Hematopoietic multipotent progenitor cell treated with erythropoietin and hydrocortisone succinate and interleukin-3 and kit ligand, for 4 days (in vitro differentiated cells): ENCODE measurements at regions not wholly inside any gene's neighbourhood (a gene's known extent, or its start where the extent isn't known, plus 50 kb on each side); places are given as distances from the start of the nearest gene placed in this dataset.
"Not testable (repeated sequence)": the region's sequence is repeated elsewhere in the genome, so short reads cannot be mapped to it uniquely, and the experiment has no call there.

ENCODE experiments used
- DNase-seq: peaks from one replicate; pipeline ENCODE4 v3.0.0-alpha.2; 2015

DNA sequence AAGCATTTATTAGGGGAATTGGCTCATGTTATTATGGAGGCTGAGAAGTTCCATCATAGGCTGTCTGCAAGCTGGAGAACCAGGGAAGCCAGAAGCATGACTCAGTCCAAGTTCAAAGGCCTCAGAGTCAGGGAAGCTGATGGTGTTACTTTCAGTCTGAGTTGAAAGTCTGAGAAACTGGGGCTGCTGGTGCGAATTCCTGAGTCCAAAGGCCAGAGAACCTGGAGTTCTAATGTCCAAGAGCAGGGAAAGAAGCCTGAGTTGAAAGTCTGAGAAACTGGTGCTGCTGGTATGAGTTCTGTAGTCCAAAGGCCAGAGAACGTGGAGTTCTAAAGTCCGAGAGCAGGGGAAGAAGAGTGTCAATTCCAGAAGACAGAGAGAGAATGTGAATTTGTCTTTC, 641.1 kb downstream of the ISL1 start:
- no peak for DNase-seq

DNA sequence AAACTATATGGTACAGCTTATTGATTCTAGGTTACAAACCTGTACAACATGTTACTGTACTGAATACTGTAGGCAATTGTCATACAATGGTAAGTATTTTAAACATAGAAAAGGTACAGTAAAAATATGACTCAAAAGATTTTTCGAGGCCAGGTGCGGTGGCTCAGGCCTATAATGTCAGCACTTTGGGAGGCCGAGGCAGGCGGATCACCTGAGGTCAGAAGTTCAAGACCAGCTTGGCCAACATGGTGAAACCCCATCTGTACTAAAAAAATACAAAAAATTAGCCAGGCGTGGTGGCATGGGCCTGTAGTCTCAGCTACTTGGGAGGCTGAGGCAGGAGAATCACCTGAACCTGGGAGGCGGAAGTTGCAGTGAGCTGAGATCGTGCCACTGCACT, 646.6 kb downstream of the ISL1 start:
- not testable (repeated sequence) for DNase-seq

DNA sequence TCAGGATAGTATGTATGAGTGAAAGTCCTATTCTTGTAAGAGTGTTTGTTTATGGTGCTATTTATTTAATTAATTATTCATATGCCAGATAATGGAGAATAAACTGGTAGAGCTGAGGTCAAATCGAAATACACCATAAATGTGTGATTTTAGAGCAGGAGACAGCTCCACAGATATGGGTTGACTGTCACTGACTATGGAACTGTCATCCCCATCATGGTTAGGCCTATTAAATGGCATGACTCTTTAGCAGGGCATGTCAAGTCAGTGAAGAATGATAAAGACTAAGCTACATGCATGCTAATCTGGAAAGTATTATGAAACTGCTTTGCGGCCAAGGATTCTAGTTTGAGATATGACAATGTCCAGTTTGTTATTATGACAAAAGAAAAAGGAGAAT, 658.6 kb downstream of the ISL1 start:
- no peak for DNase-seq

DNA sequence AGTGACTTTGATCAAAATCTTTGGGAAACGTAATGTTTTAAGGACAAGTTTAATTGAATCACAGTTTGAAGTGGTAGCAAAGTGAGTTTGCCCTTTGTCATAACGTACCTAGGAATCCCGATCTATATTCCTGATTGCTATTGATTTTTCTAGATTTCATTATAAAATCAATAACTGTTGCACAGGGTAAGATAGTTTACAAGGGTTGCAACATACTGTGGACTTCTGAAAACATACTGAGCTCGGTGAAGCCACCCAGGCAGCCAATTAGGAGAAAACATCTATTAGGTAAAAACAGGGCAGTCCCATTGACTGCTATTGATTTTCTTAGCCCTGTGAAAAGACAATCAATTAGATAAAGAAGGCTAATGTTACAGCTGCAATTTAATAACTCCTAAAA, 659.9 kb downstream of the ISL1 start:
- DNase-seq, result no peak

DNA sequence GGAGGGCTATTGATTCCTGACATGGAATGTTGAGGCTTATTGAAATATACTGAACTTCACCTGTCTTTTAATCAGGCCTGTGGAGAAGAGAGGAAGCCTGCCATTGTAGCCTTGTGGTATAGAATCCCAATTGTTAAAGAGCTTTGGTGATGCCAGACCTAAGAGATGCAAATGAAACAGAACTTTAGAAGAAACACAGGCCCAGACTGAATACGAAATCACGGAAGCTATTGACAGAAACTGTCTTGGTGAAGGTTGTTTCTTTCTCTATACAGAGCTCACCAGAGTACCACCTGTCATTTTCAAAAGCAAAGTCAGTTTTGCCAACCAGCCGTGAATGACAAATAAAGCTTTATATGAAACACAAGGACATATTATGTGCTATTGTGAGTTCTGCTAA, 660.3 kb downstream of the ISL1 start:
- no peak for DNase-seq

DNA sequence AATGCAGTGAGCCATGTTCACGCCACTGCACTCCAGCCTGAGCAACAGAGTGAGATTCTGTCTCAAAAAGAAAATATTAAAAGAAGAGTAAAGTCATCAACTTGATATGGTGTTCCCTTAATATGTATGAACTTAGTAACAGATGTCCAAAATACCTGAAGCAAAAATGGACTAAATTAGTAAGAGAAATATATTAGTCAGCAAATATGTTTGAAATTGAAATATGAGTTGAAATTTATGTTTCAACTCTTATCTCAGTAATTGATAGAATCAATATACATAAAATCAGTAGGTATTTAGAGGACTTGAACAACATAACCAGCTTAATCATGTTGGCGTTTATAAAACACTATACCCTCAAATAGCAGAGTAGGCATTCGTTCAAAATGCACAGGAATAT, 668.5 kb downstream of the ISL1 start:
- DNase-seq, result no peak

DNA sequence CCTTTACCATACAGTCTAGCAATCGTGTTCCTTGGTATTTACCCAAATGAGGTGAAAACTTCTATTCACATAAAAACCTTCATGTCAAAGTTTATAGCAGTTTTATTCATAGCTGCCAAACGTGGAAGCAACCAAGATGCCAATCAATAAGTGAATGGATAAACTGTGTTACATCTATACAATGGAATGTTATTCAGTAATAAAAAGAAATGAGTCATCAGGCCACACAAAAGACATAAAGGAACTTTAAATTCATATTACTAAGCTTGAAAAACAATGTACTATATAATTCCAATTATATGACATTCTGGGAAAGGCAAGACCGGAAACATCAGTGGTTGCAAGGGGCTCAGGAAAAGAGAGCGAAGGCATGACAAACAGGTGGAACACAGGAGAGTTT, 679.9 kb downstream of the ISL1 start:
- no peak for DNase-seq

DNA sequence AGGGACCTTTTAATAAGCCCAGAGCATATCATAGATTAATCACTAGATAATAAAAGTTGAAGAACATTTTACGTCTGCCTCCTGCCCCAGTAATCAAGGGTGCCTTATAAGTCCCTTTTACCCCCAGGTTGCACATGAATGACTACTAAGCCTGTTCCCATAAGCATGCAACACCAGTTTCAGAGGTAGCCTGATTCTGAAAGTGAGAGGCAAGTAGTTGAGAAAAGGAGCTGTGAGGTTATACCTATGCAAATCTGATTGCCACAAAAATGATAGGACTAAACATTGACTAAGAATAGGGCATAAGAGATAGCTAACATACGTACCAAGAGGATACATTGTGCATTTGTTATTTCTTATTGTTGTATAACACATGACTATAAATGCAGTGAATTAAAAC, 681.9 kb downstream of the ISL1 start:
- DNase-seq, result no peak

DNA sequence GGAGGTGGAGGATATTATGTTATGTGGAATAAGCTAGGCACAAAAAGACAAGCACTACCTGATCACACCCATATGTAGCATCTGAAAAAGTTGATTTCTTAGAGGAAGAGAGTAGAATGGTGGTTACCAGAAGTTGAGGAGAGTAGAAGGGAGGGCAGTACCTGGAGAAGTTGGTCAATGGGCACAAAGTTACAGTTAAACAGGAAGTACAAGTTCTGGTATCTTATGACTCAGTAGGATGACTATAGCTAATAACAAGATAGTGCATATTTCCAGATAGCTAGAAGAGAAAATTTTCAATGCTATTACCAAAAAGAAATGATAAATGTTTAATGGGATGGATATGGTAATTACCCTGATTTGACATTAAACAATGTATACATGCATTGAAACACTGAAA, 686.7 kb downstream of the ISL1 start:
- no peak for DNase-seq

DNA sequence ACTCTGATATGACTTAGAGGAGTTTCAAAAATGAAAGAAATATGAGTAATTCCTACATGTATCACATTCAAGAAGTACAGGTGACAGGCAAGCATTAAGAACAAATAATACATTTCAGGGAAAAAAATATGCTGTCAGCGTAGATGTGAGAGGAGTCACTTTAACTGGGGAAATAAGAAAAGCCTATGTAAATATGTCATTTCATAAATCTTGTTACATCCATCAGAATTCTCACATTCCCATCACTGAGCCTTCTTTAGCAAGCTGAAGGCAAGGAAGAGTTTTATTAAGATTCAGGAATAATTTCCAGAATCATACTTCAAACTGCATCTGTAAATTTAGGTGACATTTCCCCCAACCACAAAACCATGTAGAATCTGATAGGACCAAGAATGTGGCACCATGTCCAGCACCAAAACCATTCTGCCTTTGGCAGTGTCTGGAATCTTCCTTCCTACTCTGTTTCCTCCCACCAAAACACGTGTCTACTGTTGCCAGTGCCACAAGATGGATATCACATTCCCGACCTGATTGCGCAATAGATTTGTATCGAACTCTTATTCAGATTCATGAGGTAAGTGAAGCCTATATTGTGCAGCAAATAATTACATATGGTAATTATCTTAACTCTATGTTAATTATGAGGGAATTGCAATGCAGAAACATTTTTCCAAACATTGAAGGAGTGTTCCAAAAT, 690.9 kb downstream of the ISL1 start:
- DNase-seq, result no peak

DNA sequence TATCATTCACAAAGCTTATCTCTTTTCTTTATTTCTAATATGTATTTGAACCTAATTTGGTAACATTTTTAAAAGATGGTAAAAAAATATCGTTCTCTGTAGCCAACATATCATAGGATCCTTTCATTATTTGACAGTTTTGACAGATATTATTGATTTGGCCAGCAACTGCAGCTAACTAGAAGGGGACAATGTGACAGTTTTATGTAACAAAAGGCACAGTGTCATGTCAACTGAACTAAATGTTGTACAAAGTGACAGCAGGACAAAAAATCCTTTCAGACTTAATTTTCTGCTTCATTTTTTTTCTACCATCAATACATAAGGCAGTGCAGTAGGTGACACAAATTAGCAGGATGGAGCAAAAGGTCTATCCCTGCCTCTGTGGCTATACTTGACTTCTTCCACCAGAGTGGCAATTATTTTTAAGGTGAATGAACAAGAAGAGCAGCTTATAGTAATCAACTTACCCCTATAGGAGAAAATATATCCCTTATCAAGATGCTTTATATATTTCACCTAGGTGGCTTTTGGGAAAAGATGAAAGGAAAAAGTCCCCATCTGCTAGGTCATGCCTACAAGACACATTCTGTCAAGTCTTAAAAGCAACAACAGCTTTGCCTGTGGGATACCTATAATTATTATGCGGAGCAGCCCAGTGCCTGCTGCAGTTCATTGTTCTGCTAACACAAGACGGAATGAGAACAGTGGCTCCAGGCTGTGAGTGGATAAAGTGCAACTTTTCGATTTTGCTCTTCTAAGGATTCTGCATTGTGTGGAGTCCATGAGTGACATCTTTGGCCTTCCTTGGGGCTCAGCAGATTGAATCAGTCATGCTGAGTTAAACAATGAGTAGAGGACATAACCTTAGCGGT, 694.9 kb downstream of the ISL1 start:
- DNase-seq, result no peak

DNA sequence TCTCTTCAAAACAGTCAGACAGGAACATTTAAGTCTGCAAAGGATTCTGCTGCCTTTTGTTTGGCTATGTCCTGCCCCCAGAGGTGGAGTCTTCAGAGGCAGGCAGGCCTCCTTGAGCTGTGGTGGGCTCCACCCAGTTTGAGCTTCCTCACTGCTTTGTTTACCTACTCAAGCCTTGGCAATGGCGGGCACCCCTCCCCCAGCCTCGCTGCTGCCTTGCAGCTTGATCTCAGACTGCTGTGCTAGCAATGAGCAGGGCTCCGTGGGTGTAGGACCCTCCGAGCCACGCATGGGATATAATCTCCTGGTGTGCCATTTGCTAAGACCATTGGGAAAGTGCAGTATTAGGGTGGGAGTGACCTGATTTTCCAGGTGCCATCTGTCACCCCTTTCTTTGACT, 685.4 kb upstream of the ITGA1 start:
- DNase-seq, result not testable (repeated sequence)

DNA sequence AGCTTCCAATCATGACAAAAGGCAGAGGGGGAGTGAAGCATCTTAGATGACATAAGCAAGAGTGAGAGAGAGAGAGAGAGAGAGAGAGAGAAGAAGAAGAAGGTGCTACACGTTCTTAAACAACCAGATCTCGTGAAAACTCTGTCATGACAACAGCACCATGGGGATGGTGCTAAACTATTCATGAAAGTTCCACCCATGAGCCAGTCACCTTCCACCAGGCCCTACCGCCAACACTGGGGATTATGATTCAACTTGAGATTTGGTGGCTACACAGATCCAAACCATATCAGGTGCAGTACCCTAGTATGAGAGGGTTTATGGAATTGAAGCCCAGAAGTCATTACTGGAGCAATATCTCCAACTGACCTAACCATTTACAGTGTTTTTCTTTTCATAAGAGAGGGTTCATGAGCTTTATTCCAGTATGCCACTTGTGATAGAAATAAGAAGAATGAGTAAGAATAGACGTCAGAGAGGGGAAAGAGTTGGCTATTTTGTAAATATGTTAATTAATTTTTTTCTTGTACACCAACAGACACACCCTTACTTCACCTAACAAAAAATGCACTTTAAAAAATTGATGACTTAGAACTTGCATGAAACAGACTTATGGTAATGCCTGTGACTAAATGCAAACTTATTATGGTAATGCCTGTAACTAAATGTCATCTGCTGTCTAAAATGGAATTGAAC, 680.4 kb upstream of the ITGA1 start:
- no peak for DNase-seq

DNA sequence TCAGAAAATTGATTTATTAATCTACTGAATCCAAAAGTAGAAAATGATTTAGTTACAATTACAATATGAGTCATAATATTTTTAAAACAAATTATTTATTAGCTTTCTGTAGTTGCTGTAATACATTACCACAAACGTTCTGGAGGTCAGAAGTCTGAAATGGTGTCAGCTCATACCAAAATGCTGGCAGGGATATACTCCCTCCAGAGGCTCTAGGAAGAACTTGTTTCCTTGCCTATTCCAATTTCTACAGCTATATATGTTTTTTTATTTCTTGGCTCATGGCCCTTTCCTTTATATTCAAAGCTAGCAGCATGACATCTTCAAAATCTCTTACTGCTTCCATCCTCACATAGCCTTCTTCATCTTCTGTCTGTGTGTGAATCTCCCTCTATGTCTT, 667.9 kb upstream of the ITGA1 start:
- DNase-seq, result no peak

DNA sequence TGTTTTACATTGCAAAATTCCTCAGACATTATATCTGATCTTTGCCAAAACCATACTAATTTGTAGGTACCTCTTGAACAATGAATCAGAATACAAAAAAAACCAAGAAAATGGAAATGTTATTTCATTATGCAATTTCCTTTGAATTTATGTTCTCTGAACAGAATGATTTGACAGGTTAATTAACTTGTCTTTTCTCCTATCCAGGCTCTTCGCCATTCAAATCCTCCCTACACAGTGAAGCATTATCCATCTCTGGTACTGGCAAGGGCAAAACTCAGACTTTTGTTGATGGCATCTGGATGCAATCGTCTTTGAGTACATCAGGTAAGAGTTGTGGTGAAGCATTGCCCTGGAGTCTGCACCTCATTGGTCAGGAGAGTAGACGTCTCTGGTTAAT, 655.7 kb upstream of the ITGA1 start:
- no peak for DNase-seq

DNA sequence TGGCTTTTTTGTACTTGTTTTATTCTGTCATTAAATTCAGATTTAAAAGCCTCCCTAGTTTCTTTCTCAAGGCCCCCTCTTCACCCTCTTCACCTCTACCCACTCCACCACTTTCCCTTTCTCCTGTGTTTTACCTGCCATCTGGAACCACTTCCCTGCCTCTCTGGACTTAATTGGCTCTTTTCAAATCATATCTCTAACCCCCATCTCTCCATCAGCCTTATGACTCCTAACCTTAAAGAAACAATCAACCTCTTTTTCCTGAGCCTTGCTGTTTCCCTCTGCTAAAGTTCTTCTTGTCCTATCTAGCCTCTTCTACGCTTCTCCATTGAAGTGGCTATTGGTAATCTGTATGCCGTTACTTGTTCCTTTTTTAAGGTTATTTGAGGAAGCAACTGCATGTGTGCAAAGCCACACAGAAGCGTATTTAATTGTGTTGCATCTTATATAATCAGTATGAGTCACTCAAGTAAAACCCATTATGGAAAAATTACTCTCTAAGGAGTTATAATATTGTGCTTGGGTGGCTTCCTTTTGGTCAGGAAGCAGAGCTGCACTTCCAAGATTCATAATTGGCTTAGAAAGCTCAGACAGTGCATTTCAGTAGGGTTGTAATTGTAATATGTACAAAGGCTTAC, 653.6 kb upstream of the ITGA1 start:
- peak; percentile 0 for DNase-seq

DNA sequence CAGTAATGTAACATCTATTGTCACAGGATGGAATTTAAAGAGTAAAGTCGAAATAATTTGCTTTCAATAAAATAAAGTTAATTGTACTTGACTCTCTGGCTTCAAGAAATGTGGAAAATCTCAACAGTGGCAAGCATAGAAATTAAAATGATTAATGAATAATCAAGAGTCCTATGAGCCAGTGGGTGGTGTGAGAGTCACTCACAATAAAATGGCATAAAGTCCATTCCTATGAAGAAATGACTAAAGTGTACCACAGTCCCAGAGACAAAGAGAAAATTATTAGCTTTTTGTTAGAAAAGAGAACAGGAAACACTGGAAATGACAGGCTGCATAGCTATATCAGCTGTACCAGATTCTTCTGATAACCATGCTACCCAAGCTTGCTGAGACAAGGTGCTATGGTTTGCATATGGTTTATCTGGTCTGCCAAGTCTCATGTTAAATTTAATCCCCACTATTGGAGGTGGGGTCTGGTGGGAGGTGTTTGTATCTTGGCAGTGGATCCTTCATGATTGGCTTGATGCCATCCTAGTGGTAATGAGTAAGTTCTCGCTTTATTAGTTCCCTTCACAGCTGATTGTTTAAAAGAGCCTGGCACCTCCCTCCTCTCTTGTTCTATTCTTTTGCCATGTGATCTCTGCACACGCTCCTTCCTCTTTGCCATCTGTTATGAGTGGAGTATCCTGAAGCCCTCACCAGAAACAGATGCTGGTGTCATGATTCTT, 647.7 kb upstream of the ITGA1 start:
- no peak for DNase-seq

DNA sequence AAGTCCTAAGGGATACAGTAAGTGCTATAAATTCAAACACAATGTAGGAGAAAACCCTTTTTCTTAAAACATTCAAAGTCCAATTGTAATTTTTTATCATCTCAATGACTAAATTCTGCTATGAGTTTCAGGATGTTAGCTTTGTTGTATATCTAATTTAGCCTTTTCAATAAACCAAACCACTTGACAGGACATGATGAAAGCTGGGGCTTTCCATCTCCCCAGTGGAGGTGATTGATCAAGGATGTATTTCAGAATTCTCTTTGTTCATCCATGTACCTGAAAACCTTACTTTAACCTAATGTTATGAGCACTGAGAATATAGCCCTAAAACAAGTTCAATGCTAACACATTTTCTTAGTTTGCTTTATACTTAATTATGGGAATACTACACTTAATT, 639.0 kb upstream of the ITGA1 start:
- DNase-seq, result no peak

DNA sequence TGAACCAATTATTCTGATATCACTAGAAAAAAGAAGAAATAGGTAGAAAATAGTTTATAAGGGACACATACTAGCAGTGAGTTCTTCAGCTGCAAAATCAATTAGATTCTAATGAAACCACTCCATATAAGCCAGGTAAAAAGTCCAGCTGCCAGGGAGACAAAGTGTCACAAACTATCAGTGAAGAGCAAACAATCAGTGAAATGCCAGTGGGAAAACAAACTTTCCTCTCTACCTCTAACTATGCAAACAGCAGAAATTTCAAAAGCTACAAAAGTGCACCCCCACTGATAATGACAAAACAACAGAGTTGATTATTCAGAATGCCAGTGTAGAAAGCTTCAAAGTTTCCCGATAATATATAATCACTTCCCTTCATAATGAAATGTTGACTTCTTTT, 637.2 kb upstream of the ITGA1 start:
- DNase-seq, result no peak

DNA sequence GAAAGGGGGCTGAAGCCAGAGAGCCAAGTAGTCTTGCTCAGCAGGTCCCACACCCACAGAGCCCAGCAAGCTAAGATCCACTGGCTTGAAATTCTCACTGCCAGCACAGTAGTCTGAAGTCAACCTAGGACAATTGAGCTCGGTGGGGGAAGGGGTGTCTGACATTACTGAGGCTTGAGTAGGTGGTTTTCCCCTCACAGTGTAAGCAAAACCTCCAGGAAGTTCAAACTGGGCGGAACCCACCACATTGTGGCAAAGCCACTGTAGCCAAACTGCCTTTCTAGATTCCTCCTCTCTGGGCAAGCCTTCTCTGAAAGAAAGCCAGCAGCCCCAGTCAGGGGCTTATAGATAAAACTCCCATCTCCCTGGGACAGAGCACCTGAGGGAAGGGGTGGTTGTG, 630.9 kb upstream of the ITGA1 start:
- DNase-seq, result not testable (repeated sequence)

DNA sequence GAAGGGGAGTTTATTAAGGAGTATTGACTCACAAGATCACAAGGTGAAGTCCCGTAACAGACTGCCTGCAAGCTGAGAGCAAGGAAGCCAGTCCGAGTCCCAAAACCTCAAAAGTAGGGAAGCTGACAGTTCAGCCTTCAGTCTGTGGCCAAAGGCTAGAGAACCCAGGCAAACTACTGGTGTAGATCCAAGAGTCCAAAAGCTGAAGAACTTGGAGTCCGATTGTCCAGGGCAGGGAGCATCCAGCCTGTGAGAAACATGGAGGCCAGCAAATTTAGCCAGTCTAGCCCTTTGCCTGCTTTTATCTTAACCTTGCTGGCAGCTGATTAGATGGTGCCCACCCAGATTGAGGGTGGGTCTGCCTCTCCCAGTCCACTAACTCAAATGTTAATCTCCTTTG, 621.9 kb upstream of the ITGA1 start:
- DNase-seq, result not testable (repeated sequence)

DNA sequence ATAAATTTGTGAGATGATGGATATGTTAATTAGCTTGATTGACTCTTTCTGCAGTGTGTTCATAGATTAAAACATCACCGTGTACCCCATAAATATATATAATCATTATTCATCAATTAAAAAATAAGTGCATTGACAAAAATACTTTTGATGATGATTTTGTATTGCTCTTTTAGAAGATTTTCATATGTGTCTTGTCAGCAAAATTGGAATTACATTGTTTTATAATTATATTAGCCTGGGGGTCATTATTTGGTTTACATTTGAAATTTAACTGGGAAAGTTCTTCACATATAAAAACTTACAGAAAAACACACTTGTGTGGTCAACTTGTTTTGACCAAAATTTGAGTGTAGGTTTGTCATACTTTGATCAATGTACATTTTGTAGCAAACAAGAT, 614.6 kb upstream of the ITGA1 start:
- no peak for DNase-seq

DNA sequence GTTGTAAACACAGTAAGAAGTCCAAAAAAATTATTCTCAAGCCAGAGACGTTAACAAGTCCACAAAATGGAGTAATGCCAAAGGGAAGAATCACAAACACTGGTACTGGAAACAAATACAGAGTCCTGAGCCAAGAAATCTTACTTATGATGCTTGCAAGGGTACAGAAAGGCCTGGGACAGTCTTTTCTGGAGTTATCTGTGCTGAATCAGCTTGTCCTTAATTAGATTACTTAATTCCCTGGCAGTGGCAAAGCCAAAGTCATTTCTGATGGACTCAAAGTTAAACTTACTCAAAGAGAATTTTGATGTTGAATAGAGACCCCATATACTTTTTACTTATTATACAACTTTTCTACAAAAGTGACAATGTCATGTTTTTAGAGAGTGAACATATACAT, 610.5 kb upstream of the ITGA1 start:
- no peak for DNase-seq
